Right lobe of liver (tissue), 6 donors: ENCODE measurements at regions not wholly inside any gene's neighbourhood (a gene's known extent, or its start where the extent isn't known, plus 50 kb on each side); places are given as distances from the start of the nearest gene placed in this dataset.

Experiments used
- ATAC-seq, 4 donors: fragments of 200-7000 bp; cut with Tn5 transposase; one replicate each; pipeline ENCODE4 v1.9.1; 2020; ENCODE audit warnings: mild to moderate bottlenecking in 4 of 4, moderate library complexity in 4 of 4
- DNase-seq, 3 donors: peaks; one replicate each; pipeline ENCODE4 v3.0.0-alpha.2; 2020
- H3K27ac ChIP-seq, 3 donors: fragments of 200-600 bp; one replicate each; pipeline ENCODE4 v1.8.0; 2022
- H3K27me3 ChIP-seq, 2 donors: fragments of 200-600 bp; one replicate each; pipeline ENCODE4 v1.8.0; 2022
- H3K36me3 ChIP-seq, 4 donors: fragments of 200-600 bp; sonication (generic) in 1 of 4; one replicate each; pipeline versions ENCODE4 v1.5.1 to v1.8.0; 2017 to 2022; ENCODE audit warnings: control low read depth in 1 of 4
- H3K4me1 ChIP-seq, 4 donors: fragments of 200-600 bp; sonication (generic) in 1 of 4; one replicate each; pipeline versions ENCODE4 v1.5.1 to v1.8.0; 2017 to 2022; ENCODE audit warnings: control low read depth in 1 of 4
- H3K4me3 ChIP-seq, 3 donors: fragments of 200-600 bp; one replicate each; pipeline ENCODE4 v1.8.0; 2022
- H3K9me3 ChIP-seq, 4 donors: fragments of 200-600 bp; sonication (generic) in 1 of 4; one replicate each; pipeline versions ENCODE4 v1.5.1 to v1.8.0; 2017 to 2022; ENCODE audit warnings: control low read depth in 1 of 4
- CTCF ChIP-seq, 4 donors: fragments of 200-600 bp in 3 of 4; fragments of 450-650 bp in 1 of 4; IDR thresholded peaks; one replicate each; pipeline versions ENCODE4 v1.5.1 to v1.8.0; 2016 to 2022; ENCODE audit warnings: antibody characterized with exemption in 4 of 4, mild to moderate bottlenecking in 2 of 4
- POLR2A ChIP-seq: fragments of 450-650 bp; IDR thresholded peaks from one replicate; pipeline ENCODE4 v1.6.1; 2017; ENCODE audit warnings: antibody characterized with exemption, mild to moderate bottlenecking
- WGBS: methylation state at CpG from one replicate; pipeline ENCODE4 v1.1.6; 2018; ENCODE audit warnings: low coverage, low lambda C conversion rate; ENCODE audit not compliant: insufficient coverage; ENCODE audit errors: missing lambda C conversion rate; 5-methylcytosine and 5-hydroxymethylcytosine counted together
- intact Hi-C, 2 donors: fragments of 100-400 bp; cut with DNase I; formaldehyde crosslinking; loops; one replicate each; pipeline versions ENCODE4 v1.11.2 to v1.14.1; 2022
- donor health status: DM: no; HTN: yes; CAD: no.
- donor health status: DM: no; HTN: no; CAD: no.
- donor health status: DM: no; HTN: no; CAD: no.
- donor health status: DM: no; HTN: yes; CAD: no.
- donor health status: DM: no; HTN: yes; CAD: no.

- DNase-seq (no peak), ATAC-seq (no peak)
- H3K4me1 ChIP-seq: no peaks in the 10 kb centered on the region
- H3K9me3 ChIP-seq: no peaks in the 10 kb centered on the region
- no peaks in the 10 kb centered on the region for H3K27me3 ChIP-seq
- no peak overlapping the region for H3K27ac ChIP-seq
- intact Hi-C loops: no loop called here
- H3K4me3 ChIP-seq: no peak overlapping the region
- H3K36me3 ChIP-seq: no peaks in the 10 kb centered on the region
- WGBS: 70% methylated on average over 1 of the region's 1 CpG
- TF ChIP-seq POLR2A (no peak), CTCF (IDR thresholded peaks at IDR 0.05) (no peak)
These were observed 237.3 kb upstream of the ZBTB20 start for GRCh38 chr3:115384381-115384780.

GRCh38 chr3:115385774-115386730, 237.3 kb upstream of the GAP43 start:
- TF ChIP-seq POLR2A: no peak
- TF ChIP-seq CTCF (IDR thresholded peaks at IDR 0.05): no peak

GRCh38 chr3:115388166-115388565, 235.1 kb upstream of the GAP43 start:
- ATAC-seq: no peak
- H3K27me3 ChIP-seq: no peaks in the 10 kb centered on the region
- no peaks in the 10 kb centered on the region for H3K4me1 ChIP-seq
- no peak for DNase-seq
- intact Hi-C loops: no loop called here
- no peaks in the 10 kb centered on the region for H3K9me3 ChIP-seq
- H3K36me3 ChIP-seq: no peaks in the 10 kb centered on the region
- 46% methylated on average over 1 of the region's 1 CpG for WGBS
- TF ChIP-seq POLR2A (no peak), CTCF (IDR thresholded peaks at IDR 0.05) (no peak)
- no peak overlapping the region for H3K27ac ChIP-seq
- no peak overlapping the region for H3K4me3 ChIP-seq

More at GRCh38 chr3:115385774-115386730, 237.3 kb upstream of the GAP43 start:
- DNase-seq (no peak), ATAC-seq (no peak)
- H3K36me3 ChIP-seq: no peaks in the 10 kb centered on the region
- intact Hi-C loops: no loop called here
- no peaks in the 10 kb centered on the region for H3K27me3 ChIP-seq
- H3K4me3 ChIP-seq: no peak overlapping the region
- 78% methylated on average over 7 of the region's 7 CpGs for WGBS
- H3K9me3 ChIP-seq: no peaks in the 10 kb centered on the region
- H3K4me1 ChIP-seq: no peaks in the 10 kb centered on the region
- no peak overlapping the region for H3K27ac ChIP-seq

- H3K36me3 ChIP-seq: no peaks in the 10 kb centered on the region
- TF ChIP-seq POLR2A (no peak), CTCF (IDR thresholded peaks at IDR 0.05) (no peak)
- no peak overlapping the region for H3K4me3 ChIP-seq
- H3K27ac ChIP-seq: no peak overlapping the region
- H3K9me3 ChIP-seq: no peaks in the 10 kb centered on the region
- ATAC-seq: no peak
- intact Hi-C loops: no loop called here
- no peak for DNase-seq
- H3K4me1 ChIP-seq: no peaks in the 10 kb centered on the region
- H3K27me3 ChIP-seq: no peaks in the 10 kb centered on the region
- 42% methylated on average over 3 of the region's 3 CpGs for WGBS
These were observed 234.5 kb upstream of the GAP43 start for GRCh38 chr3:115388811-115389210.
